ENCODE measurements at regions not wholly inside any gene's neighbourhood (a gene's known extent, or its start where the extent isn't known, plus 50 kb on each side); places are given as distances from the start of the nearest gene placed in this dataset.

- TF ChIP-seq, protein P1, sequence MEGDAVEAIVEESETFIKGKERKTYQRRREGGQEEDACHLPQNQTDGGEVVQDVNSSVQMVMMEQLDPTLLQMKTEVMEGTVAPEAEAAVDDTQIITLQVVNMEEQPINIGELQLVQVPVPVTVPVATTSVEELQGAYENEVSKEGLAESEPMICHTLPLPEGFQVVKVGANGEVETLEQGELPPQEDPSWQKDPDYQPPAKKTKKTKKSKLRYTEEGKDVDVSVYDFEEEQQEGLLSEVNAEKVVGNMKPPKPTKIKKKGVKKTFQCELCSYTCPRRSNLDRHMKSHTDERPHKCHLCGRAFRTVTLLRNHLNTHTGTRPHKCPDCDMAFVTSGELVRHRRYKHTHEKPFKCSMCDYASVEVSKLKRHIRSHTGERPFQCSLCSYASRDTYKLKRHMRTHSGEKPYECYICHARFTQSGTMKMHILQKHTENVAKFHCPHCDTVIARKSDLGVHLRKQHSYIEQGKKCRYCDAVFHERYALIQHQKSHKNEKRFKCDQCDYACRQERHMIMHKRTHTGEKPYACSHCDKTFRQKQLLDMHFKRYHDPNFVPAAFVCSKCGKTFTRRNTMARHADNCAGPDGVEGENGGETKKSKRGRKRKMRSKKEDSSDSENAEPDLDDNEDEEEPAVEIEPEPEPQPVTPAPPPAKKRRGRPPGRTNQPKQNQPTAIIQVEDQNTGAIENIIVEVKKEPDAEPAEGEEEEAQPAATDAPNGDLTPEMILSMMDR (IDR thresholded peaks at IDR 0.05 in 2 of 3, conservative IDR thresholded peaks at IDR 0.05 in 1 of 3; ENCODE audit: control insufficient read depth in 2 of 3, extremely low read depth in 1 of 3, insufficient read depth in 1 of 3, low read depth in 3 of 3, low read length in 3 of 3): no peak
- TF ChIP-seq MTA2 (IDR thresholded peaks at IDR 0.05; ENCODE audit: low read depth): no peak
- no peak for TF ChIP-seq YY1 (IDR thresholded peaks at IDR 0.05; ENCODE audit: low read depth, low read length)
- TF ChIP-seq CREB1 (IDR thresholded peaks at IDR 0.05; ENCODE audit: low read depth): no peak
- TF ChIP-seq, protein P2, sequence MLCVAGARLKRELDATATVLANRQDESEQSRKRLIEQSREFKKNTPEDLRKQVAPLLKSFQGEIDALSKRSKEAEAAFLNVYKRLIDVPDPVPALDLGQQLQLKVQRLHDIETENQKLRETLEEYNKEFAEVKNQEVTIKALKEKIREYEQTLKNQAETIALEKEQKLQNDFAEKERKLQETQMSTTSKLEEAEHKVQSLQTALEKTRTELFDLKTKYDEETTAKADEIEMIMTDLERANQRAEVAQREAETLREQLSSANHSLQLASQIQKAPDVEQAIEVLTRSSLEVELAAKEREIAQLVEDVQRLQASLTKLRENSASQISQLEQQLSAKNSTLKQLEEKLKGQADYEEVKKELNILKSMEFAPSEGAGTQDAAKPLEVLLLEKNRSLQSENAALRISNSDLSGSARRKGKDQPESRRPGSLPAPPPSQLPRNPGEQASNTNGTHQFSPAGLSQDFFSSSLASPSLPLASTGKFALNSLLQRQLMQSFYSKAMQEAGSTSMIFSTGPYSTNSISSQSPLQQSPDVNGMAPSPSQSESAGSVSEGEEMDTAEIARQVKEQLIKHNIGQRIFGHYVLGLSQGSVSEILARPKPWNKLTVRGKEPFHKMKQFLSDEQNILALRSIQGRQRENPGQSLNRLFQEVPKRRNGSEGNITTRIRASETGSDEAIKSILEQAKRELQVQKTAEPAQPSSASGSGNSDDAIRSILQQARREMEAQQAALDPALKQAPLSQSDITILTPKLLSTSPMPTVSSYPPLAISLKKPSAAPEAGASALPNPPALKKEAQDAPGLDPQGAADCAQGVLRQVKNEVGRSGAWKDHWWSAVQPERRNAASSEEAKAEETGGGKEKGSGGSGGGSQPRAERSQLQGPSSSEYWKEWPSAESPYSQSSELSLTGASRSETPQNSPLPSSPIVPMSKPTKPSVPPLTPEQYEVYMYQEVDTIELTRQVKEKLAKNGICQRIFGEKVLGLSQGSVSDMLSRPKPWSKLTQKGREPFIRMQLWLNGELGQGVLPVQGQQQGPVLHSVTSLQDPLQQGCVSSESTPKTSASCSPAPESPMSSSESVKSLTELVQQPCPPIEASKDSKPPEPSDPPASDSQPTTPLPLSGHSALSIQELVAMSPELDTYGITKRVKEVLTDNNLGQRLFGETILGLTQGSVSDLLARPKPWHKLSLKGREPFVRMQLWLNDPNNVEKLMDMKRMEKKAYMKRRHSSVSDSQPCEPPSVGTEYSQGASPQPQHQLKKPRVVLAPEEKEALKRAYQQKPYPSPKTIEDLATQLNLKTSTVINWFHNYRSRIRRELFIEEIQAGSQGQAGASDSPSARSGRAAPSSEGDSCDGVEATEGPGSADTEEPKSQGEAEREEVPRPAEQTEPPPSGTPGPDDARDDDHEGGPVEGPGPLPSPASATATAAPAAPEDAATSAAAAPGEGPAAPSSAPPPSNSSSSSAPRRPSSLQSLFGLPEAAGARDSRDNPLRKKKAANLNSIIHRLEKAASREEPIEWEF (IDR thresholded peaks at IDR 0.05; ENCODE audit: insufficient replicate concordance, low read depth, low read length): no peak
- no peak for TF ChIP-seq NBN (IDR thresholded peaks at IDR 0.05)
- TF ChIP-seq SUPT20H (IDR thresholded peaks at IDR 0.05; ENCODE audit: borderline replicate concordance, control insufficient read depth, low read depth, low read length): no peak
- no peak for TF ChIP-seq ZBTB40 (IDR thresholded peaks at IDR 0.05; ENCODE audit: borderline replicate concordance)
- no peak for TF ChIP-seq RBBP5 (conservative IDR thresholded peaks at IDR 0.05)
- TF ChIP-seq SMAD5 (IDR thresholded peaks at IDR 0.05; ENCODE audit: low read depth): no peak
- TF ChIP-seq PAX8 (IDR thresholded peaks at IDR 0.05): no peak
- TF ChIP-seq POLR2AphosphoS2 (IDR thresholded peaks at IDR 0.05; ENCODE audit: low read depth, low read length): no peak
Measured at GRCh38 chr4:60923075-60923474, 277.1 kb upstream of the ADGRL3 start.

All from GM12878 (cell line).